GM12878 (cell line): ENCODE measurements at regions not wholly inside any gene's neighbourhood (a gene's known extent, or its start where the extent isn't known, plus 50 kb on each side); places are given as distances from the start of the nearest gene placed in this dataset.

Source experiments
- BACH1 ChIP-seq: fragments of 450-650 bp; IDR thresholded peaks from 2 replicates; pipeline ENCODE4 v1.6.1; 2017; ENCODE audit warnings: mild to moderate bottlenecking, borderline replicate concordance
- CBX5 ChIP-seq: sonication (generic); IDR thresholded peaks from 2 replicates; pipeline ENCODE4 v1.6.1; 2016; ENCODE audit warnings: low read depth, moderate library complexity, mild to moderate bottlenecking, inconsistent platforms
- CHD1 ChIP-seq: IDR thresholded peaks from 2 replicates; pipeline ENCODE4 v1.6.1; 2012; ENCODE audit warnings: low read depth, low read length, improper control_type of control experiment
- CREM ChIP-seq: IDR thresholded peaks from 2 replicates; pipeline ENCODE4 v1.6.1; 2014; ENCODE audit warnings: antibody characterized with exemption, low read depth
- CUX1 ChIP-seq: IDR thresholded peaks from 2 replicates; pipeline ENCODE4 v1.6.1; 2012; ENCODE audit warnings: improper control_type of control experiment, low read depth, low read length; ENCODE audit not compliant: insufficient replicate concordance
- DPF2 ChIP-seq: fragments of 450-650 bp; IDR thresholded peaks from 2 replicates; pipeline ENCODE4 v1.6.1; 2017; ENCODE audit warnings: mild to moderate bottlenecking
- E2F8 ChIP-seq: fragments of 450-650 bp; IDR thresholded peaks from 2 replicates; pipeline ENCODE4 v1.6.1; 2018; ENCODE audit warnings: mild to moderate bottlenecking, low read depth, moderate library complexity; ENCODE audit not compliant: partially characterized antibody
- KLF5 ChIP-seq: fragments of 450-650 bp; IDR thresholded peaks from 2 replicates; pipeline ENCODE4 v1.6.1; 2014; ENCODE audit warnings: mild to moderate bottlenecking; ENCODE audit not compliant: partially characterized antibody
- NBN ChIP-seq: fragments of 450-650 bp; IDR thresholded peaks from 2 replicates; pipeline ENCODE4 v1.6.1; 2016
- NKRF ChIP-seq: fragments of 450-650 bp; conservative IDR thresholded peaks from 2 replicates; pipeline ENCODE4 v1.6.1; 2017; ENCODE audit warnings: mild to moderate bottlenecking, moderate library complexity
- NR2F1 ChIP-seq: fragments of 450-650 bp; conservative IDR thresholded peaks from 2 replicates; pipeline ENCODE4 v1.6.1; 2017; ENCODE audit warnings: mild to moderate bottlenecking
- NRF1 ChIP-seq: conservative IDR thresholded peaks from 2 replicates; pipeline ENCODE4 v1.6.1; 2011; ENCODE audit warnings: mild to moderate bottlenecking, low read depth, low read length, improper control_type of control experiment
- PBX3 ChIP-seq: IDR thresholded peaks from 2 replicates; pipeline ENCODE4 v1.6.1; 2011; ENCODE audit warnings: mild to moderate bottlenecking, low read depth, low read length, moderate library complexity; ENCODE audit not compliant: insufficient replicate concordance
- POLR2A ChIP-seq: IDR thresholded peaks from 2 replicates; pipeline ENCODE4 v1.6.1; 2011; ENCODE audit warnings: low read depth, mild to moderate bottlenecking, low read length
- SMAD1 ChIP-seq: fragments of 450-650 bp; IDR thresholded peaks from 2 replicates; pipeline ENCODE4 v1.6.1; 2018; ENCODE audit warnings: mild to moderate bottlenecking, low read depth; ENCODE audit not compliant: partially characterized antibody
- SMARCA5 ChIP-seq: fragments of 450-650 bp; IDR thresholded peaks from 2 replicates; pipeline ENCODE4 v1.6.1; 2017; ENCODE audit warnings: mild to moderate bottlenecking
- SPI1 ChIP-seq: IDR thresholded peaks from 2 replicates; pipeline ENCODE4 v1.6.1; 2011; ENCODE audit warnings: low read depth, mild to moderate bottlenecking, low read length, moderate library complexity, borderline replicate concordance; ENCODE audit not compliant: insufficient read depth
- SREBF2 ChIP-seq: IDR thresholded peaks from 2 replicates; pipeline ENCODE4 v1.6.1; 2012; ENCODE audit warnings: mild to moderate bottlenecking, low read length
- SRF ChIP-seq, 2 experiments: IDR thresholded peaks; 2 replicates each; pipeline ENCODE4 v1.6.1; 2011; ENCODE audit warnings: low read depth in 2 of 2, low read length in 2 of 2, mild to moderate bottlenecking in 1 of 2, moderate library complexity in 1 of 2
- STAT1 ChIP-seq: fragments of 450-650 bp; conservative IDR thresholded peaks from 2 replicates; pipeline ENCODE4 v1.6.1; 2014; ENCODE audit warnings: antibody characterized with exemption, mild to moderate bottlenecking
- YBX1 ChIP-seq: fragments of 450-650 bp; IDR thresholded peaks from 2 replicates; pipeline ENCODE4 v1.6.1; 2016; ENCODE audit warnings: antibody characterized with exemption
- ZBED1 ChIP-seq: IDR thresholded peaks from 2 replicates; pipeline ENCODE4 v1.6.1; 2016; ENCODE audit warnings: borderline replicate concordance

DNA sequence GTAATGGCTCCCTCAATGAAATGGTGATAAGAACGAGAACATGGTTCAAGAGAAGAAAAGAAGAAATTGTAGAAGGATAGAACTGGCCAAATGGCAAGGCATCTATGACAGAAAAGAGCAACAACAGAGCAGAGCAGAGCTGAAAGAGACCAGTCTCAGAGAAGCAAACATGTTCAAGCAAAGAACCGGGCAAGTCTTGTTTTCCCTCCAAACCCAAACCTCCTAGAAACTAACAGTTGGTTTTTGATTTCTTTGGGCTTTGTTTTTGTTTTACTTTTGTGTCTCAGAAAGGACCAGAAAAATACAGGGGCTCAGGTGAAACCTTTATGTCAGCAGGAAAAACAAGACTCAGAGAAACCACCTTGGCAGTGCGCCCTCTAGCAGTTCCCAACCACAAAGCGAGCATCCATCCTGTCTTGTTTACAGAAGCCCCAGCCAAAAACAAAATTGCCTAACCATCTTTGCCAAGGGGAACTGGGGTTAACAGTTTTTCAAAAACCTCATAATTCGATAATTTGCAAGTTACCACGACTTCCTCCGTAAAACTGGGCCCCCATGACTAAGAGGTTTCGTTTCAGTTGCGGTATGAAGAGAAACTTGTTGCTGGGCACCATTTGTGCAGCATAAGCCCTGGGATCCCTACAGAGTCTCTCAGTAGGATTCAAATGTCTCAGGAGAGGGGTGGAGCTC is 159.2 kb upstream of the SLC24A5 start (continued):
- TF ChIP-seq E2F8 (no peak), NBN (no peak), NR2F1 (peak; percentile 38), YBX1 (no peak), SRF (IDR thresholded peaks at IDR 0.05; ENCODE audit: low read depth in 2 of 2, low read length in 2 of 2) (no peak), DPF2 (peak; percentile 74), CREM (peak; percentile 60; the same call in 1 of the 2 replicates), SMAD1 (no peak), NRF1 (no peak), SMARCA5 (no peak), PBX3 (no peak), ZBED1 (no peak), KLF5 (no peak), CUX1 (no peak), SREBF2 (no peak), SPI1 (peak; percentile 77), POLR2A (no peak), CBX5 (no peak), NKRF (no peak), STAT1 (no peak), CHD1 (no peak), BACH1 (peak; percentile 71; the same call in 1 of the 2 replicates)
